SU-DHL-6 (cell line): ENCODE measurements at regions not wholly inside any gene's neighbourhood (a gene's known extent, or its start where the extent isn't known, plus 50 kb on each side); places are given as distances from the start of the nearest gene placed in this dataset.

Experiments used
- EZH2phosphoT487 ChIP-seq: fragments of 200-600 bp; sonication (generic), shearing (Covaris generic); conservative IDR thresholded peaks from 2 replicates; pipeline ENCODE4 v1.6.1; 2018; ENCODE audit warnings: mild to moderate bottlenecking, antibody characterized with exemption, low read length, moderate library complexity, mixed read lengths
- TF ChIP-seq, protein P1 (sequence below): fragments of 200-600 bp; sonication (generic); IDR thresholded peaks from one replicate; pipeline ENCODE4 v1.5.1; 2017; ENCODE audit warnings: antibody characterized with exemption, mild to moderate bottlenecking, low read length, moderate library complexity; ENCODE audit not compliant: insufficient read depth, poor library complexity, severe bottlenecking

DNA sequence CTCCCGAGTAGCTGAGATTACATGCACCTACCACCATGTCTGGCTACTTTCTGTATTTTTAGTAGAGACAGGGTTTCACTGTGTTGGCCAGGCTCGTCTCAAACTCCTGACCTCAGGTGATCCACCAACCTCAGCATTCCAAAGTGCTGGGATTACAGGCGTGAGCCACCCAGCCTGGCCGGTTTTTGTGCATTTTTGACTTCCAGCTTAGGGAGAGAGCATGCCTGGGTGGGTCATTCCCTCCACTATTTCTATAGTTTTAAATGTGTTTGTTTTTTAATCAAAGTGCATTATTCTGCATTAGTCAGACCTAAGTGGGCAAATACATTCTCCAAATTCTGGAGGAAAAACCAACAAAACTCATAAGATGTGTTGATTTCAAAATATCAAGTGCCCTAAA is 207.4 kb upstream of the NRIP1 start:
- TF ChIP-seq, protein P1, sequence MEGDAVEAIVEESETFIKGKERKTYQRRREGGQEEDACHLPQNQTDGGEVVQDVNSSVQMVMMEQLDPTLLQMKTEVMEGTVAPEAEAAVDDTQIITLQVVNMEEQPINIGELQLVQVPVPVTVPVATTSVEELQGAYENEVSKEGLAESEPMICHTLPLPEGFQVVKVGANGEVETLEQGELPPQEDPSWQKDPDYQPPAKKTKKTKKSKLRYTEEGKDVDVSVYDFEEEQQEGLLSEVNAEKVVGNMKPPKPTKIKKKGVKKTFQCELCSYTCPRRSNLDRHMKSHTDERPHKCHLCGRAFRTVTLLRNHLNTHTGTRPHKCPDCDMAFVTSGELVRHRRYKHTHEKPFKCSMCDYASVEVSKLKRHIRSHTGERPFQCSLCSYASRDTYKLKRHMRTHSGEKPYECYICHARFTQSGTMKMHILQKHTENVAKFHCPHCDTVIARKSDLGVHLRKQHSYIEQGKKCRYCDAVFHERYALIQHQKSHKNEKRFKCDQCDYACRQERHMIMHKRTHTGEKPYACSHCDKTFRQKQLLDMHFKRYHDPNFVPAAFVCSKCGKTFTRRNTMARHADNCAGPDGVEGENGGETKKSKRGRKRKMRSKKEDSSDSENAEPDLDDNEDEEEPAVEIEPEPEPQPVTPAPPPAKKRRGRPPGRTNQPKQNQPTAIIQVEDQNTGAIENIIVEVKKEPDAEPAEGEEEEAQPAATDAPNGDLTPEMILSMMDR = no peak
- TF ChIP-seq EZH2phosphoT487 = no peak
